Stimulated activated CD4-positive, alpha-beta T cell treated with anti-CD3 and anti-CD28 coated beads, Interleukin-12 subunit alpha, Interleukin-12 subunit beta, amount 100 ng/mL, for 24 hours (primary cell): ENCODE measurements at regions not wholly inside any gene's neighbourhood (a gene's known extent, or its start where the extent isn't known, plus 50 kb on each side); places are given as distances from the start of the nearest gene placed in this dataset.
"Not testable (repeated sequence)": the region's sequence is repeated elsewhere in the genome, so short reads cannot be mapped to it uniquely, and the experiment has no call there.

ENCODE experiments used
- DNase-seq, 2 experiments: peaks; one replicate each; pipeline ENCODE4 v3.0.0-alpha.2; 2020; ENCODE audit warnings: low read depth in 2 of 2

DNA sequence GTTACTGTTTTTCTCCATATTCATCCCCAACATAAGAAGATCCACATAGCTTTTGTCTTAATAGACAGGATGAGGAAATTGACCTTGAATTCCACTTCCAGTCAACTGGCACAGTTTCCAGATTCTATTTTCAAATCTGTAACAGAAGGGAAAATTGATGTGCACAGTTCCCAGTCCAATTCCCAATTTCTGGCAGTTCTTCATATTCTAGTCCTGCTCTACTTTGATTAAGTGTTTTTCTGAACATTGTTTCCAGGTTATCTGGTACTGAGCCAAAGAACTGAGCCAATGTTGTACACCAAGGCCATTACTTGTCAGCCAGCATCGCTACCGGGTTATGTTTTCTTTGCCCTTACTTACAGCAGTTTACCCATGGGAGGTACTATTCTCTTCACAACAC, 1755.4 kb downstream of the PLA2G4A start:
- no peak for DNase-seq

DNA sequence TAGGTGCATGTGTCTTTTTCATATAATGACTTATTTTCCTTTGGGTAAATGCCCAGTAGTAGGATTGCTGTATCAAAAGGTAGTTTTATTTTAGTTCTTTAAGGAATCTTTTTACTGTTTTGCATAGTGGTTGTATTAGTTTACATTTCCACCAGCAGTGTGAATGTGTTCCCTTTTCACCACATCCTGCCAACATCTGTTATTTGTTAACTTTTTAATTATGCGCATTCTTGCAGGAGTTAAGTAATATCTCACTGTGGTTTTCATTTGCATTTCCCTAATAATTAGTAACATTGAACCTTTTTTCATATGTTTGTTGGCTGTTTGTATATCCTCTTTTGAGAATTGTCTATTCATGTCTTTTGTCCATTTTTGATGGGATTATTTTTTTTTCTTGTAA, 1761.9 kb downstream of the PLA2G4A start:
- DNase-seq: no peak

DNA sequence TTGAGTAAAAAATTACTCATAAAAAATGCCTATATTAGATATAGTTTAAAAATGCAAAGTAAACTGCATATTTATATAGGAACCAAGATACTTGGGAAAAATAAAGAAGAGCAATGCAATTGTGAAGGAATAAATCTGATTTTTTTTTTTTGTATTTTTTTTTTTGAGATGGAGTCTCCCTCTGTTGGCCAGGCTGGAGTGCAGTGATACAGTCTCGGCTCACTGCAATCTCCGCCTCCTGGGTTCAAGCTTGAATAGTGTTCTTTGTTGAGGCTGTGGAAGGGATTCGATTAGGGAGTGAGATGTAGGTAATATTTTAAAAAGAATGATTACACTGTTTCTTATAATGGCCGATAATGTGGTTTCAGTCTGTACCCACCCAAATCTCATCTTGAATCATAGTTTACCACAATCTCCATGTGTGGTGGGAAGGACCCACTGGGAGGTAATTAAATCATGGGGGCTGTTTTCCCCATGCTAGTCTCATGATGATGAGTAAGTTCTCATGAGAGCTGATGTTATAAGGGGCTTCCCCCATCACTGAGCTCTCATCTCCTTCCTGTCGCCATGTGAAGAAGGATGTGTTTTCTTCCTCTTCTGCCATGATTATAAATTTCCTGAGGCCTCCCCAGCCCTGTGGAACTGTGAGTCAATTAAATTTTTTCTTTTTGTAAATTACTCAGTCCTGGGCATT, 1765.9 kb downstream of the PLA2G4A start:
- no peak for DNase-seq

DNA sequence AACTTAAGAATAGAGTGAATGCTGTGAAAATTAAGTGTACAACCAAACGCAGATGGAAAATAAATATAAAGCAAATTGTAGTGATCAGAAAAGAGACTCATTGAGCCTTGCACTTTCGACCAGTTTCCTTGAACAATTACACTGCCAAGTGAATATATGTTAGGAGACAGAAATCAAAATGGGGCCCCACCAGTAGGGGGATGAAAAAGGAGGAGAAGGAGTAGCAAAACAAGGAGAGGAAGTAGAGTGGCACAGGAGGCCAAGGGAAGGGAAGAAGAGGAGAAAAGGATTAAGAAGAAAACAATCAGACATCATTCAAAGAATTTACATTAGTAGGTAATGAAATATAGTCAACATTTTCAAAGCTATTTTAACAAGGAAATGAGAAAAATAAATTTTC, 1770.6 kb downstream of the PLA2G4A start:
- no peak for DNase-seq

DNA sequence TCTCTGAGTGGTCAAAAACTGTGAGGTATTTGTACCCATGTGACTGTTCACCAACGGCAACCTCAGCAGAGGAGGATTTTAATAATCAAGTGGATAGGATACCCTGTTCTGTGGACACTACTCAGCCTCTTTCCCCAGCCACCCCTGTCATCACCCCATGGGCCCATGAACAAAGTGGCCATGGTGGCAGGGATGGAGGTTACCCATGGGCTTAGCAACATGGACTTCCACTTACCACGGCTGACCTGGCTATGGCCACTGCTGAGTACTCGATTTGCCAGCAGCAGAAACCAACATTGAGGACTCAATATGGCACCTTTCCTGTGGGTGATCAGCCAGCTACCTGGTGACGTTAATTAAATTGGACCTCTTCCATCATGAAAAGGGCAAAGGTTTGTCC, 1782.7 kb downstream of the PLA2G4A start:
- DNase-seq: no peak

DNA sequence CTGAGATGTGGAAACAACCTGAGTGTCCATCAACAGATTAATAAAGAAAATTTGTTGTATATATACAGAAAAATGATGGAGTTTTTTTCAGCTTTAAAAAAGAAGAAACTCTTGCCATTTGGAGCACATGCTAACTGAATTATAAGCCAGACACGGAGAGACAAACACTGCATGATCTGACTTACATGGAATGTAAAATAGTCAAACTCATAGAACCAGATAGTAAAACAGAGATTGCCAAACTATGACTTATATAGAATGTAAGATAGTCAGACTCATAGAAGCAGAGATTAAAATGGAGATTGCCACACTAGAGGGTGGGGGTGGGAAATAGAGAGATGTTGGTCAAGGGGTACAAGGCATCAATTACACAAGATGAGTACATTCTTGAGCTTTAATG, 1786.6 kb downstream of the PLA2G4A start:
- no peak for DNase-seq

DNA sequence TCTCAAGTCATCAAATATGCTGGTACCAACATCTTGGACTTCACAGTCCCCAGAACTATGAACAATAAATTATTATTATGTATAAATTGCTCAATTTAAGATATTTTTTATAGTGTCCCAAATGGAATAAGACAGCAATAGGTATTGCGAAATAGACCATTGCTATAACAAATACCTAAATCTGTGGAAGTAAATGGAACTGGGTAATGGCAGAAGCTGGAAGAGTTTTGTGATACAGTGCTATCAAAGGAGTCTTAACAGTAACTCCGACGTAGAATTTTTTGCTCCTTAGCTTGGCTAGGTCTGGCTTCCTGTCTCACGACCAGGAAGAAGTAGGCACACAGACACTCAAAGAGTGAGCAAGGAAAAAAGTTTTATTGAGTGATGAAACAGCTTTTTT, 1791.5 kb downstream of the PLA2G4A start:
- DNase-seq: no peak

DNA sequence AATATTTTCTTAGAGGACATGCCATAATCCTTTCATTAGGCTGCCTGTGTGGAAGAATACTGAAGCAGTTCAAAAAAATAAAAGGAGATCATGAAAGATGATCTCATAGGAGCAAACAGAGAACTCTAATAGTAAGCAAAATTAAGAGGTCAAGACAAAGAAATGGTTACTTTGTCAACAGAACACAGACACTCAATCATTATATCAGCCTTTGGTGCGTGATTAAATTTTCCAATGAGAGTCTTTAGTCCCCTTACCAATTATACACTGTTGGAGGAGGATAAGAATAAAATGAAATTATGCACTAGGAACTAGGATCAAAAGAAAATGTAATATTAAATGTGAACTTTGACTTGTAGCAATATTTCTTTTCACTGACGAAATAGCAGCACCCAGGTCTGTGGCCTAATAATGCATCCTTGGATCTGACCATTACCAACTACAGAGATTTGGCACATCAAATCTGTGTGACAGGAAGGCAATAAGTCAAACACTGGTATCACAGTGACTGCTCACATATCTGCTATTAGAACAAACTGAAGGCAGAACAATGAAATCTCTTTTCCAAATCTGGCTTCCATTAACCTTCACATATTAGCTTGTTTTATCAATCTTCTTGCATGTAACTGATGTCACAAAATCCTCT, 1812.9 kb downstream of the PLA2G4A start:
- no peak for DNase-seq

DNA sequence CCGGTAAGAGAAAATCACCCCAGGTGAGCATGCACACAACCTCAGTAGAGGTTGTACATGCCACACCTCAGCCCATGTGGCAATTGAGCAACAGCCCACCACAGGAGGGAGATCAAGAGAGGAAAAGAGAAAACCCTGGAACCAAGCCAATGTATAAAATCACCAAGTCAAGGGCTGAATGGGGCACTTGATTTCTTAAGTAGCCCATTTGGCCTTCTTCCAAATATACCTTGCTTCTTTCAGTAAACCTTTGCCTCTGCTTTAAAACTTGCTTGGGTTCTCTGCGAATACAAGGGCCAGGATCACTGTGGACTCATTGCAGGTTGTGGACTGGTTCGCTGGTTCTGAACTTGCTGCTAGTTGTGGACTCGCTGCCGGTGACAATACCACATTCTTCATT, 1814.0 kb downstream of the PLA2G4A start:
- no peak for DNase-seq

DNA sequence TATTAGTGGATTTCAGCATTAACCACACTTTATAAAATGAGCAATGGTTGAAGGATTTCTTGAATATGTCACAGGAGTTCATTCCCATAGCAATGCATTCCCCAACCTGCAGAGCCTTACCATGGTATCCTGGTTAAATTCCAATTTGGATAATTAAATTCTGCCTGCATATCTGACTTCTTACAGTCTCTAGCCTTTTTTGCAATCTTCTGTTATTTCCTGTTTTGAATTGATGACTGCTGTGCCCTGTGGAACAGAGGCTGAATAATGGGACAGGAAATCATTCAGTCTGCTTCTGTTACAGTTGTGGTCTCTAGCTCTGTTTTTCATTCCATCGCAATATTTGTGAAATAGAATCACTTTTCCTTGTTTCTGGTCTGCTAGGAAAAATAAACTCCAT, 1823.9 kb downstream of the PLA2G4A start:
- no peak for DNase-seq

DNA sequence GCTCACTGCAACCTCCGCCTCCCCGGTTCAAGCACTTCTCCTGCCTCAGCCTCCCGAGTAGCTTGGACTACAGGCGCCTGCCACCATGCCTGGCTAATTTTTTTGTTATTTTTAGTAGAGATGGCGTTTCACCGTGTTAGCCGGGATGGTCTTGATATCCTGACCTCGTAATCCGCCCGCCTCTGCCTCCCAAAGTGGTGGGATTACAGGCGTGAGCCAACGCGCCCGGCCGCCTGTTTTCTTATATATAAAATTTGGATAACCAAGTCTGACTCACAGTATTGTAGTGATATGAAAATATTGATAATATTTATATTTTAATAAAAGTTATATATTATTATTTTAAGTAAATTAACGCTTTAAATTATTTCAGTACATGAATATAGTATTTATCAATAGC, 1821.7 kb downstream of the BRINP3 start:
- not testable (repeated sequence) for DNase-seq

DNA sequence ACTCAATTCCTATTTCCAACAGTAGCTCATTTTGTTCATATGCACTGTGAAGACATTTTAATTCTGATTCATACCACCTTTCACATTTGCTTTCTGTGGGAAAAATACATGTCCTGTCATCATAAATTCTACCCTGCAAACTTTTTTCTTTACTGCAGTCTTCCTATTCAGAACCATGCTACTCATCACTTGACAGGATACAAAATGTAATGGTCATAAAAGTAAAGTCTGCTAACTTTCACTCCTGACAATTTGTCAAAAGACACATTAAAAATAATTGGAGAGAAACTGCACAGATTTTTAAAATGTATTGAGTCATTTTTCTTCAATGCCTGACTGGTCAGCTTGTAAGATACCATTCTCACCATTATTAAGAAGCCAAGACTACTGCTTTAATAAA, 1817.1 kb downstream of the BRINP3 start:
- DNase-seq: no peak

DNA sequence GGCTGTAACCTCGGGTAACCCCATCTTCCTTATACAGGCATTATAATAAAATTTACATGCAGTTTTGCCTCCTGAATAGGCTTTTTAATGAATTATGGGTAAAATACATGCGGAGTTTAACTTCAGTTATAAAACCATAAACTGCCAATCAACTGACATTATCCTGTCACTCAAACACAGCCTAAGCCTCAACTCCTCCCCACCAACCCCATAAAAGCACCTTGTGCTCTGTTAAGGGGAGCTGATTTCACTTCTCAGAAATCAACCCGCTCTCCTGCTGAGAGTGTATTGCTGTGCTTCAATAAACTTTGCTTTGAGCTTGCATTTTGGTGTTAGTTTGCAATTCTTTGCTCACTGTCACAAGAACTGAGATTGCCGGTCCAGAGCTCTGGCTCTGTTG, 1812.2 kb downstream of the BRINP3 start:
- DNase-seq: no peak

DNA sequence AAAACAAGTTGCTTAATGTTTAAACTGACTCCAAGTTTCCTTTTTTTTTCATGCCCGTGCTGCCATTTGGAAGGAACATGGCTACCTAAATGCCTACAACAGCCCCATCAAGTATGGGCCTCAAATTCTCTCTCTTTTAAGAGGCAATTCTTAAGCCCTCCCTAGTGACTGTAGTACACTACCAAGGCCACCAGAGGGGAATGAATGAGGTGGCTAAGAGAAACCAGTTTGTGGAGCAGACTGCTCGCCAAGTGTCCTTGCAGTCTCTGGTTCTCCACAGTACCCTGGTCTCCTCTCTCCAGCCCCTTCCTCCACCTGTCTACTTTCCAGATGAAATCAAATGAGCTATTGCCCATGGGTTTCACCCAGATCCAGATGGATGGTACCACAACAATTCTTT, 1809.6 kb downstream of the BRINP3 start:
- no peak for DNase-seq

DNA sequence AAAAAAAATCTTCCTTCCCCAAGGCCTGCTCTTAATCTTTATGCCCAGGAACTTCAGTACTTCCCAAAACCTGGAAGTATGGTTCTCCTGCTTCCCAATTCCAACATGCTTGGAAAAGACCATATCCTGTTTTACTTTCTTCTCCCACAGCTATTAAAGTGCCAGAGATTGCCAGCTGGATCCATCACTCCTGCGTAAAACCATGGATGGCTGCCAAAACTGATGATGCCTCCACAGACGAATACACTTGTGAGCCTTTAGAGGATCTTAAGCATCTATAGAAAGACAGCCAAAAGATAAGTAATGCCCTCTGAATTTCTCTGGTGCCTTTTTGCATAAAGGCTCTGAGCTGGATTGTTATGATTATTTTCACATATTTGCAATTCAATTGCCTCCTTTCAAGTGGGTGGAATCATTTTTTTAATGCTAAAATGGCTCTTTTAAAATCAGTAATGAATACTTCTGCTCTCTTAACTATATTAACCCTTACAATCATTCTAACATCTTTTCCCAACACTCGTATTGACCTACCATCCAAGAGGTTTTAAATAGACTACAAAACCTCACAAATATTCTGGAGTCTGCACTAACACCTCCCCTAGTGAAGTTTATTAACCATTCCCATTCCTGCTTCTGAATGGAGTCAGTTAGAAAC, 1807.8 kb downstream of the BRINP3 start:
- DNase-seq: no peak

DNA sequence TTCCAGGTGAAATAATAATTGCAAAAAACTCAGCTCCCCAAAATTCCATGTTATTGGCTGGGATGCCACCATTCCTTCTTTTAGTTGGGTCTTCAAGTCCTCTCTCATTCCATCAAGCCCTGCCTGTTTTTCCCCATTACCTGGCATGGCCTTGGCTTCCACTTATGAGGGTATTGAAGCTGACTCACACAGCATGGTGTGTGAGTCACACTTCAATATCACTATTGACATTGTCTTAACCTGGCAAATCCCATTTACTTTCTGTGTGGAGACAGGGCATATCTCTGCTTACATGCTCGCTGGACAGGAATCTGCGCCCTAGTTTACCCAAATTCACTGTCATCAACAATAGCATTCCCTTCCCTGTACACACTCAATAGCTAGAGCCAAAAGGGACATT, 1806.8 kb downstream of the BRINP3 start:
- no peak for DNase-seq

DNA sequence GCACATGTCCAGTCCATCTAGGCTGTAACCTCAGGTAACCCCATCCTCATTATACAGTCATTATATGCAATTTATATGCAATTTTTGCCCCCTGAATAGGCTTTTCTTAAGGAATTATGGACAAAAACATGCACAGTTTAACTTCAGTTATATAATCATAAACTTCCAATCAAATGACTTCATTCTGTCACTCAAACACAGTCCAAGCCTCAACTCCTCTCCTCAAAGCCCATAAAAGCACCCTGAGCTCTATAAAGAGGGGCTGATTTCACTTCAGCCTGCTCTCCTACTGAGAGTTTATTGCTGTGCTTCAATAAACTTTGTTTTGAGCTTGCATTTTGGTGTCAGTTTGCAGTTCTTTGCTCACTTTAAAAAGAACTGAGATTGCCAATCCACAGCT, 1805.5 kb downstream of the BRINP3 start:
- DNase-seq: no peak

DNA sequence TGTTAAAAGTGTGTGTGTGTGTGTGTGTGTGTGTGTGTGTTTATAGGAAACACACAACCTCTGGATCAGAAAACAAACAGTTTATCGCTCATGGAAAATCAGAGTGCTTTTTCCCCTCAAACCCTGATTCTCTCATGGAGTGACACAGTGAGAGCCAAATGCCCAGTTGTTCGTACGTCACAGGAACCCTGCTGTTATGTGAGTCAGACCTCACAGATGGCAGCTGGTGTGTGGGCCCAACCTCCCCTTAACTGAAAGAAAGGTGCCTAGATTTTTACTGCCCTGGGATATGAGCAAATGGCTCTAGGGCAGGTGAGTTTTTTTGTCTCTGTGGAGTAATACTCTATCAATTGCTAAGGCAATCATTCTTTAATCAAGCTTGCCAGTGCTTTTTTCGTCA, 1788.1 kb downstream of the BRINP3 start:
- no peak for DNase-seq

DNA sequence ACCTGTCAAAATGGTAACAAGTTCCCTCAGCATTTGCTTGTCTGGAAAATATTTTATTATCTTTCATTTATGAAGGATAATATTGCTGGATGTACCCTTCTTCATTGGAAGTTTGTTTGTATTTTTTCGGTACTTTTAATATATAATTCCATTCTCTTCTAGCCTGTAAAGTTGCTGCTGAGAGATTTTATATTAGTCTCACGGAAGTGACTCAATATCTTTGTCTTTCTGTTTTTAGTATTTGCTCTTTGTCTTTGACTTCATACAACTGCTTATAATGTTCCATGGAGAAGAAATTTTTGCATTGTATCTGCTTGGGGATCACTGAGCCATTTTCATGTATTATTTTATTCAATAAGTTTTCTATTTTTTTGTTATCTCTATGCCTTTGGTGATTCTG, 1777.5 kb downstream of the BRINP3 start:
- DNase-seq: no peak

DNA sequence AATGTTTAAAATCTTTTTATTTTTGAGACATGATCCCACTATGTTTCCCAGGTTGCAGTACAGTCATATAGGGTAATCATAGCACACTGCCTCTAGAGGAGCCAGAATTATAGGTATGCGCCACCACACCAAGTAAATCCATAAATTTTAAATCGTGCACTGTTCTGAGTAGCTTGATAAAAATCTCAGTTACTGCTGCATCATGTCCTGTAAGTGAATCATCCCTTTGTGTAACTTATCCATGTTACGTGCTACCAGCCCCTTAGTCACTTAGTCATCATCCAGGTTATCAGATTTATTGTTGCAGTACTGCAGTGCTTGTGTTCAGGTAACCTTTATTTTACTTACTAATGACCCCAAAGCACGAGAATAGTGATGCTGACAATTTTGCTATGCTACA, 1770.9 kb downstream of the BRINP3 start:
- DNase-seq: no peak

DNA sequence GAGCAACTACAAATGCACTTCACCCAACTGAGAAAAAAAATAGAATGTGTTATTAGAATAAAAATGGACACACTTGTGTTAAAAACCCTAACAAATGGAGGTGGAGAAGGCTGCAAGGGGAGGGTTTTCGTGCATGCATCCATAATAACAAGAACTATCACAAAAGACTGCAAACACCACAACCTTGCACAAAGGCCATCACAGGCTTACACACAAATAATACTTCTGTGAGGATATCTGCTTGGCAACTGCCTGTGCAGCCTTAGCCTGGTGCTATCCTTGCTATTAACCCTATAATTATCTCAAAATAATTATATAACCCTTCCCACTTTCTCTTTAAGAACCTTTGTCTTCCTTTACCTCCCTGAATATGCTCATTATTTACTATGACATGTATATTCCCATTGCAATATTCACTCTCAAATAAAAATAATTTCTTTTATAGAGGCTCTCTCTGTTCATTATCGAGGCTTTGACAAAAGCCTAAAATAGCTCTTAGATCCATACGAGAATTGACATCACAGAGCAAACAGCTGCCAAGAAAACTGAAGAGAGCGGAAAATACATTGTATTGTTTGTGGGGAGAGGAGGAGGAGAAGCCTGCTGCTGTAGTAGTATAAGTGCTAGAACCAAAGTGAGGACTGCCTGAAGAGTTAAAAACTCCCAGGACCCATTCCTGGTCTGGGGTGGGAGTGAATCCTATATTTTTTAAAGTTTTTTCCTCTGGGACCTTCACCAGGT, 1768.7 kb downstream of the BRINP3 start:
- DNase-seq: no peak

DNA sequence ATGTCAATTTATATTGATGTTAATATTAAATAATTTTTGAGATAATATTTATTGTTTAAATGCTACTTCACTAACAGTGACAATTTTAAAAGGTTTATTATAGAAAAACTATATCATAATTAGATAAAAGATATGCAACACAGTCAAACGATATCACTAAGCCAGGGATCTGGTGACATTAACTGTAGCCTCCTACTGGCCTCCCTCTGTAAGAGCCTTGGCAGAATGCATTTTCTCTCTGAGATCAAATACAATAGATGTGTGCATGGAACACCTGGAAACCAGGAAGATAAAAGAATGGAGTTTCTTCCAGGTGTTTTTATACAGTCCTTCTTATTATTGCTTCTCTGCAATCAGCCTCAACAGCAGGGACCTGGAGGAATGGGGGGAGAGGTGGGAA, 1762.1 kb downstream of the BRINP3 start:
- DNase-seq: no peak

DNA sequence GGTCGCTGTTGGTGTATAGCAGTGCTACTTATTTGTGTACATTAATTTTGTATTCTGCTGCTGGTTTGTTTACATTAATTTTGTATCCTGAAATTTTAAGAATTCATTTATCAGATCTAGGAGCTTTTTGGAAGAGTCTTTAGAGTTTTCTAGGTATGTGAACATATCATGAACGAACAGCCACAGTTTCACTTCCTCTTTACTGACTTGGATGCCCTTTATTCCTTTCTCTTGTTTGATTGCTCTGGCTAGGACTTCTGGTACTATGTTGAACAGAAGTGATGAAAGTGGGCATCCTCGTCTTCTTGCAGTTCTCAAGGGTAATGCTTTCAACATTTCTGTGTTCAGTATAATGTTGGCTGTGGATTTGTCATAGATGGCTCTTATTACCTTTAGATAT, 1757.9 kb downstream of the BRINP3 start:
- no peak for DNase-seq
